ENCODE measurements at regions not wholly inside any gene's neighbourhood (a gene's known extent, or its start where the extent isn't known, plus 50 kb on each side); places are given as distances from the start of the nearest gene placed in this dataset.

DNA sequence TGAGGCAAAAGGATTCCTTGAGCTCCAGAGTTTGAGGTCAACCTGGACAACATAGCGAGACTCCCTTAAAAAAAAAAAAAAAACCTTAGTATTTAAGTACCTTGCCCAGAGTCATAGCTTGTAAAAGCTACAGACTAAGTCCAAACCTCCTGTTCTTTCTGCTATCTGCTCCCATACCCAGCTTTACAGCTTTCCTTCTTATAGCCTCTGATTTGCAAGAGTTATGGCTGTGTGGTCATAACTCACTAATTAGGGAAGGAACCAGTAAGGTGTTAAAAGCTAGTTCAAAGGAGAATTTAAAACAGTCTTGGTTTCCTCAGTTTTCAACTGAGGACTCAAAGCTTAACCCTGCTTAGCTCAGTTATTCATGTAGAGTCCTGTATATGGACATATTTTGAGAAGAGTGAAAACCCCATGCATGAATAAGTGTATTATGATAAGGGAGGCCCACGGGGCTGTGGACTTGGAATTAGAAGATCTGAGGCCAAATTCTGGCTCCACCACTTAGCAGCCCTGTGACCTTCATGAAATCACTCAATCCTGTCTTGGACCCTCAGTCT, 135.5 kb upstream of the SMAD3 start:
- no peak overlapping the region for H4K8ac ChIP-seq (replicated peaks; ENCODE audit: insufficient read length, low read depth, low read length)
- no peaks in the 10 kb centered on the region for H3K23me2 ChIP-seq (ENCODE audit: insufficient read length, low read depth, low read length, poor library complexity, severe bottlenecking)
- no peaks in the 10 kb centered on the region for H3K79me2 ChIP-seq (ENCODE audit: insufficient read depth, low read length)
- H3K4me1 Mint-ChIP-seq: peaks cover 24 to 26% of the 10 kb centered on the region in 2 experiments
- H3K23ac ChIP-seq (ENCODE audit: insufficient read length, low read depth, low read length): no peak overlapping the region
- no peak overlapping the region for H2AFZ ChIP-seq (ENCODE audit: low read length)
- no peak overlapping the region for H3K9ac ChIP-seq (ENCODE audit: extremely low read depth, insufficient read length, low read length)
- H3K27me3 Mint-ChIP-seq (ENCODE audit: low read depth): no peaks in the 10 kb centered on the region; the same call in 1 of the 2 replicates
- TF ChIP-seq, protein P1, sequence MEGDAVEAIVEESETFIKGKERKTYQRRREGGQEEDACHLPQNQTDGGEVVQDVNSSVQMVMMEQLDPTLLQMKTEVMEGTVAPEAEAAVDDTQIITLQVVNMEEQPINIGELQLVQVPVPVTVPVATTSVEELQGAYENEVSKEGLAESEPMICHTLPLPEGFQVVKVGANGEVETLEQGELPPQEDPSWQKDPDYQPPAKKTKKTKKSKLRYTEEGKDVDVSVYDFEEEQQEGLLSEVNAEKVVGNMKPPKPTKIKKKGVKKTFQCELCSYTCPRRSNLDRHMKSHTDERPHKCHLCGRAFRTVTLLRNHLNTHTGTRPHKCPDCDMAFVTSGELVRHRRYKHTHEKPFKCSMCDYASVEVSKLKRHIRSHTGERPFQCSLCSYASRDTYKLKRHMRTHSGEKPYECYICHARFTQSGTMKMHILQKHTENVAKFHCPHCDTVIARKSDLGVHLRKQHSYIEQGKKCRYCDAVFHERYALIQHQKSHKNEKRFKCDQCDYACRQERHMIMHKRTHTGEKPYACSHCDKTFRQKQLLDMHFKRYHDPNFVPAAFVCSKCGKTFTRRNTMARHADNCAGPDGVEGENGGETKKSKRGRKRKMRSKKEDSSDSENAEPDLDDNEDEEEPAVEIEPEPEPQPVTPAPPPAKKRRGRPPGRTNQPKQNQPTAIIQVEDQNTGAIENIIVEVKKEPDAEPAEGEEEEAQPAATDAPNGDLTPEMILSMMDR (conservative IDR thresholded peaks at IDR 0.05): no peak
- H2BK12ac ChIP-seq (ENCODE audit: insufficient read length, low read depth, low read length): no peak overlapping the region
- no peak overlapping the region for H2BK5ac ChIP-seq (ENCODE audit: insufficient read length, low read length)
- no peaks in the 10 kb centered on the region for H3K27me3 ChIP-seq (ENCODE audit: insufficient read depth, low read length)
- H3K4me2 ChIP-seq (ENCODE audit: insufficient read depth, insufficient read length, low read length): no peak overlapping the region
- H3K36me3 Mint-ChIP-seq (ENCODE audit: insufficient read depth in 1 of 3, low read depth in 3 of 3): peaks cover 9 to 20% (median 14%) of the 10 kb centered on the region in 3 experiments
- H2BK20ac ChIP-seq (ENCODE audit: low read depth, low read length, poor library complexity, severe bottlenecking): no peak overlapping the region
- no peak overlapping the region for H2BK120ac ChIP-seq (ENCODE audit: low read depth, low read length, poor library complexity, severe bottlenecking)
- WGBS (ENCODE audit: extremely low coverage, insufficient read length, low lambda C conversion rate): no CpG with 5 or more reads among the region's 2 CpGs
- no peak overlapping the region for H2BK15ac ChIP-seq (ENCODE audit: low read depth, low read length)
- H4K91ac ChIP-seq (ENCODE audit: insufficient read length, low read depth, low read length): no peak overlapping the region
- H3T11ph ChIP-seq (ENCODE audit: low read length): no peak overlapping the region
- H2AK5ac ChIP-seq (ENCODE audit: insufficient read length, low read length): no peak overlapping the region
- H3K18ac ChIP-seq (ENCODE audit: insufficient read length, low read depth, low read length): no peak overlapping the region
- no peak overlapping the region for H3K56ac ChIP-seq (ENCODE audit: insufficient read length, low read depth, low read length)
- no peak overlapping the region for H3K27ac Mint-ChIP-seq
- no peak overlapping the region for H4K5ac ChIP-seq (ENCODE audit: insufficient read length, low read depth, low read length)
- H4K20me1 ChIP-seq (ENCODE audit: control insufficient read depth, insufficient read depth, insufficient read length): no peaks in the 10 kb centered on the region
- peaks cover 3% of the 10 kb centered on the region; the same call in 1 of the 2 replicates for H3K4me1 ChIP-seq (ENCODE audit: insufficient read depth, low read length)
- no peak overlapping the region for H3K4me3 Mint-ChIP-seq
- peaks cover 21 to 25% of the 10 kb centered on the region in 2 experiments for H3K9me3 Mint-ChIP-seq
- H3K79me1 ChIP-seq (ENCODE audit: insufficient read depth, low read depth, low read length, poor library complexity, severe bottlenecking): no peaks in the 10 kb centered on the region
- no peak overlapping the region for H3K27ac ChIP-seq (ENCODE audit: insufficient read length, low read depth, low read length)
- no peak overlapping the region for H3K14ac ChIP-seq (ENCODE audit: insufficient read depth, low read length)
- DNase-seq: no peak
- no peak overlapping the region for H3K4ac ChIP-seq (ENCODE audit: low read depth, low read length)
- peaks cover 14% of the 10 kb centered on the region for H3K9me3 ChIP-seq (ENCODE audit: control insufficient read depth, low read depth, low read length)

All from H9 (cell line).